Activated CD4-positive, alpha-beta T cell treated with anti-CD3 and anti-CD28 coated beads, Interleukin-2, Interleukin-6, amounts not matched to agents 100 ng/mL and 50 ng/mL, durations not matched to agents 16 hours and 8 hours (primary cell): ENCODE measurements at regions not wholly inside any gene's neighbourhood (a gene's known extent, or its start where the extent isn't known, plus 50 kb on each side); places are given as distances from the start of the nearest gene placed in this dataset.
"Not testable (repeated sequence)": the region's sequence is repeated elsewhere in the genome, so short reads cannot be mapped to it uniquely, and the experiment has no call there.

ENCODE experiments used
- DNase-seq: peaks from one replicate; pipeline ENCODE4 v3.0.0-alpha.2; 2020

DNA sequence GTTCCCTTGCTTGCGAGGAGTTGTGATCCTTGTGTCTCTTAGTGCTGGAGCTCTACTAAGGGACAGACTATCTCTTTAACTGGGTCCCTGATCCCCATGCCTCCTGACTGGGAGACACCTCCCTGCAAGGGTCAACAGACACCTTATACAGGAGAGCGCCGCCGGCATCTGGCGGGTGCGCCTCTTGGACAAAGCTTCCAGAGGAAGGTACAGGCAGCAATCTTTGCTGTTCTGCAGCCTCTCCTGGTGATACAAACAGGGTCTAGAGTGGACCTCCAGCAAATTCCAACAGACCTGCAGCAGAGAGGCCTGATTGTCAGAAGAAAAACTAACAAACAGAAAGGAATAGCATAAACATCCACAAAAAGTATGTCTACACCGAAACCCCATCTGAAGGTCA lies 115.6 kb upstream of the ITM2A start:
- no peak for DNase-seq

DNA sequence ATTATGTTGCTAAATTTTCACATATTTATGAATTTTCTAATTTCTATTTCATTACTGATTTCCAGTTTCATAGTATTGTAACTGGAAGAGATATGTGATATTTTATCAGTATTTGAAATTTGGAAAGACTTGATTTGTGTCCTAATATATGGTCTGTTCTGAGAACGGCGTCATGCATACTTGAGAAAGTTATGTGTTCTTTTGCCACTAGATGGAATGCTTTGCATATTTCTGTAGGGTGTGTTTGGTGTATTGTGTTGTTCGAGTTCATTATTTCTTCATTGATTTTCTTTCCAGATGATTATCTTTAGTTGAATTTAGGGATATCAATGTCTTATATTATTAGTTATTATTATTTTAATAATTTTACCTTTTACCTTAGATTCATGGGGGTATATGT lies 110.6 kb upstream of the ITM2A start:
- no peak for DNase-seq

DNA sequence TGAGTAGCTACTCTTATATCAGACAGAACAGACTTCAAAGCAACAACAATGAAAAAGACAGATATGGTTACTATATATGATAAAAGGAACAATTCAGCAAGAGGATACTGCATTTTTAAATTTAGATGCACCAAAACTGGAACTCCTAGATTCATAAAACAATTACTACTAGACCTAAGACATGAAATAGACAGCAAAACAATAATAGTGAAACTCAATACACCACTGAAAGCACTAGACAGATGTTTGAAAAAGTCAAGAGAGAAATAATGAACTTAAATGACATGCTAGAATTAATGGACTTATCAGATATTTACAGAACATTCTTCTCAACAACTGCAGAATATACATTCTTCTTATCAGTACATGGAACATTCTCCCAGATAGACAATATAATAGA lies 99.5 kb upstream of the ITM2A start:
- no peak for DNase-seq

DNA sequence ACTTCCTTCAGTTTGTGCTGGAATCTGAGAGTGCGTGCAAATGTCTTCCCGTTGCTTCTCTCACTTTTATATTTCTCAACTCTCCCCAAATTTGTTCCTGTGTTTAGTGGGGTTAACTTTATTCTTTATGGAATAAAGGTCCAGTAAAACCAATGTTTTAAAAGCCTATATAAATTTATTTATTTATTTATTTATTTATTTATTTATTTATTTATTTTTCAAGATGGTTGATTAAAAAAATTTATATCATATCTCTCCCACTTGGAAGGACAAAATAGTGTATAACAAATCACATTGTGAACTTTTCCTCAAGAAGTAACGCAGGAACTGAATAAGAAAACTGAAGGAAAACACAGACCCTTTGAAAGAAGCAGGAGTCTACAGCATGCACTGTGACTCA lies 95.3 kb upstream of the ITM2A start:
- no peak for DNase-seq

DNA sequence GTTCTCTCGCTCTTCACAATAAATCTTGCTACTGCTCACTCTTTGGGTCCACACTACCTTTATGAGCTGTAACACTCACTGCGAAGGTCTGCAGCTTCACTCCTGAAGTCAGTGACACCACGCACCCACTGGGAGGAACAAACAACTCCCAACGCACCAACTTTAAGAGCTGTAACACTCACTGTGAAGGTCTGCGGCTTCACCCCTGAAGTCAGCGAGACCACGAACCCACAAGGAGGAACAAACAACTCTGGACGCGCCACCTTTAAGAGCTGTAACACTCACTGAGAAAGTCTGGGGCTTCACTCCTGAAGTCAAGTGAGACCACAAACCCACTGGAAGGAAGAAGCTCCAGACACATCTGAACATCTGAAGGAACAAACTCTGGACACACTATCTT lies 89.5 kb upstream of the ITM2A start:
- DNase-seq = not testable (repeated sequence)

DNA sequence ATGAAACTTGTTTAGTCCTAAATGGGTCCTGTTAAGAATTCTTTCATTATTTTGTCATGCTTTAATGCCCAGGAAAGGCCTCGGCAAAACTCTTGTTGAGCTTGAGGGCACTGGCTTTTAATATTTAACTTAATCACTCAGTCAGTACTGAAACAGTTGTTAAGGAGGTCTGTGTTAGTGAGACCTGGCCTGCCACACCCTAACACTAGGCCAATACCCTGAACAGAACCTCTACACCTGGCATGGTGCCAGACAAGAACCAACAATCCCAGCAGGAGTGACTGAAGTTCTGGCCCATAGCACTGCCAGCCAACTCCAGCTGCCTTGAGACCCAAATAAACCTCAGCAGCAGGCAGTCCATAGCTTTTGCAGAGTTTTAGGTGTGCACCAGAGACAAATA lies 85.7 kb upstream of the ITM2A start:
- DNase-seq = no peak

DNA sequence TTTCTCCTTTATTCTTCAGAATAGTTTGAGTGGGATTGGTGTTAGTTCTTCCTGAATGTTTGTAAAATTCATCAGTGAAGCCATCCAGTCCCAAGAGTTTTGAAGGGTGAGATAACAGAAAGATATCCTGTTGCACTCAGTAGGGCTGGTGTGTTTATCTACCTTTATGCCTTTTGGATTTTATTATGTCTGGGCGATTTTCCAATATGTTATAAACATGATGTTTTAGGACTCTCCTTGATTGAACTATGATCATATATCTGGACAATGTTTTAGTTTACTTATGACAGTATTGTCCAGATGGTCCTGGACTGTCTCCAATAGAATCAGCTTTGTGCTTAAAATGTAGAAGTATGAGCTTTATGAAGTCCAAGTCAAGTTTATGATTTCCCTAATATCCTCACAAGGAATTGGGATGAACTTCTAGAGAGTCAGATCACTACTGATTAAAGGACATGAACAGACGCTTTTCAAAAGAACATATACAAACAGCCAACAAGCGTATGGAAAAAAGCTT lies 77.6 kb upstream of the ITM2A start:
- DNase-seq = no peak

DNA sequence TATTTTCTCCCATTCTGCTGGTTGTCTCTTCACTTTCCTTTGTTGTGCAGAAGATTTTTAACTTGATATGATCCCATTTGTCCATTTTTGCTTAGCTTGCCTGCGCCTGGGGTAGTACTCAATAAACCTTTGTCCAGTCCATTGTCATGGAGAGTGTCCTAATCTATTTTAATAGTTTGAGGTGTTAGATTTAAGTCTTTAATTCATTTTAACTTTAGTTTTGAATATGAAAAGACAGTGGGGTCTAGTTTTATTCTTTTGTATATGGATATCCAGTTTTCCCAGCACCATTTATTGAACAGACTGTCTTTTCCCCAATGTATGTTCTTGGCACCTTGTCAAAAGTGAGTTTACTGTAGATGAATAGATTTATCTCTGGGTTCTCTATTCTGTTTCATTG lies 76.0 kb upstream of the ITM2A start:
- no peak for DNase-seq

DNA sequence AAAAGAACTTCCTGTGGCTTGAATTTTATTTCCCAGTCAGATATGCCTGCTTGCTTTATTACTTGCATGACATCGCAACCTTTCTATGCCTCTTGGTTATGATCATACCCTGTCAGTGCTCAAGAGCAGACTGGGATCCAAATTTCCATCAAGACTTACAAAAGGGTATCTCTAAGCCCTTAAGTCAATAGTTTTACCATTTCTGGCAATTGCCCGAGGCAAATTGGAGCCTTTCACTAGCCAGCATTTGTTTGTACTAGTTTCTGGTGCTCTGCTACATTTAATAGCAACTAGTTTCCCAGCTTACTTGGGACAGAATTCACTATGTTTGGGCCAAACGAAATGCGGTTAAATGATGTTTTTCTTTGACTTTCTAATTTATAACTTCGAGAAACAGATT lies 73.2 kb upstream of the ITM2A start:
- DNase-seq = no peak
